GM23248 (cell line): ENCODE measurements at regions not wholly inside any gene's neighbourhood (a gene's known extent, or its start where the extent isn't known, plus 50 kb on each side); places are given as distances from the start of the nearest gene placed in this dataset.

Experiments used
- EZH2 ChIP-seq: fragments of 200-600 bp; sonication (generic); IDR thresholded peaks from 2 replicates; pipeline ENCODE4 v1.6.1; 2018; ENCODE audit warnings: antibody characterized with exemption, mild to moderate bottlenecking; ENCODE audit not compliant: insufficient read depth, poor library complexity, severe bottlenecking
- EZH2phosphoT487 ChIP-seq: fragments of 200-600 bp; sonication (generic); IDR thresholded peaks from 2 replicates; pipeline ENCODE4 v1.6.1; 2018; ENCODE audit warnings: antibody characterized with exemption, moderate library complexity, mild to moderate bottlenecking, low read depth; ENCODE audit not compliant: insufficient read depth

DNA sequence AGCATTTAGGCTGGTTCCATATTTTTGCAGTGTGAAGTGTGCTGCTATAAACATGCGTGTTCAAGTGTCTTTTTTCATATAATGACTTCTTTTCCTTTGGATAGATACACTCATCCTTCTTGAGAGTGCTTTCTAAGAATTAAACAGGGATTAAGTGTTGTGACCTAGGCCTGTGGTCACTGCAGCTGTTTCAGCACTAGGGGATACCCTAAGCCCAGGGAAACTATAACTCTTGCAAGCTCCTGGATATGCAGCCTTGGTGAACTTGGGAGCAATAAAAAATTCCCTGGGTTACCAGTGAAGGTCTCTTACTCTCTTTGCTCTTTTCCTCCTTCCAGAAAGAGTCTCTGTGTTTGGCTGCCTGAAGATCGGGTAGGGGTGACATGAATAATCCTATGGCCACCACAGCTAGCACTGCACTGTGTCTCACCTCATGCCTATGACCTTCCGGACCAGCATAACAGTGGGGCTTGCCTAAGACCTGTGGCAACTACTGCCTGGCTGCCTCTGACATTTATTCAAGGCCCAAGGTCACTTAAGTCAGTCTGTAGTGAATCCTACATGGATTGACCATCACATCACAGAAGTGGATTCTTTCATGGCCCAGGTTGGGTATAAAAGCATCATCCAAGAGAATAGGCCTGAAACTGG is 799.7 kb downstream of the DACH1 start:
- TF ChIP-seq EZH2 (no peak), EZH2phosphoT487 (no peak)
